ENCODE measurements at regions not wholly inside any gene's neighbourhood (a gene's known extent, or its start where the extent isn't known, plus 50 kb on each side); places are given as distances from the start of the nearest gene placed in this dataset.
A peak's percentile ranks its signal among the peaks of the same experiment; 100 is the strongest.
"Not testable (repeated sequence)": the region's sequence is repeated elsewhere in the genome, so short reads cannot be mapped to it uniquely, and the experiment has no call there.

DNA sequence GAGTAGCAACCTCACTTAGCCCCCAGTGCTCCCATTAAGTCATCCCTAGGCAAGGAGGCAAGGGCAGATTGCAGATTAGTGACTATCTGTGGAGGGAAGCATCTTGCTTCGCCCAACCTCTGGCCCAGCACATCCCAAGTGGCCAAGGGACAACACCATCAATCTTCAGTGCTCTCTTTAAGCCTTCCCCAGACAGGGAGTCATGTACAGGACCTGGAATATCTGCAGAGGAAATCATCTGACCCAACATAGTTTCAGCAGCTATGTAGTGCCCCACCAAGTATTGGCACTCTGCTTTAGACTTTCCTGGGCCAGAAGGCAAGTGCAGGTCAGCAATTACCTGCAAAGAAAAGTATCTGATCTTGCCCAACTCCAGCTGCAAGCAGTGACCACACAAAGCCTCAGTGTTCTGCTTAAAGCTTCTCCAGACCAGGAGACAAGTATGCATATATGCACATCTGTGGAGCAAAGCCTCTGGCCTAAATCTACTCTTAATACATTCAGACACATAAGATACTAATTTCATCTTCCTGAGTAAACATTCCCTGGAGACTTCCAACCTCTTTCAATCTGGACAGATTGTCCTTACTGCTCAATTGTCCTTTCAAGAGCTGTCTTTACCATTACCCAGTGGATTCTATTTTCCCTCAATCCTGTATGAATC, 224.8 kb upstream of the VLDLR start:
- DNase-seq, result no peak

DNA sequence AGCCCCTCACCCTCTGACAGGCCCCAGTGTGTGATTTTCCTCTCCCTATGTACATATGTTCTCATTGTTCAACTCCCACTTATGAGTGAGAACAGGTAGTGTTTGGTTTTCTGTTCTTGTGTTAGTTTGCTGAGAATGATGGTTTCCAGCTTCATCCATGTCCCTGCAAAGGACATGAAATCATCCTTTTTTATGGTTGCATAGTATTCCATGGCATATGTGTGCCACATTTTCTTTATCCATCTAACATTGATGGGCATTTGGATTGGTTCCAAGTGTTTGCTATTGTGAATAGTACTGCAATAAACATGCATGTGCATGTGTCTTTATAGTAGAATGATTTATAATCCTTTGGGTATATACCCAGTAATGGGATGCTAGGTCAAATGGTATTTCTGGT, 223.7 kb upstream of the VLDLR start:
- not testable (repeated sequence) for DNase-seq

- DNase-seq, result peak; percentile 54
Observed at GRCh38 chr9:2401746-2402145, 219.8 kb upstream of the VLDLR start.

DNA sequence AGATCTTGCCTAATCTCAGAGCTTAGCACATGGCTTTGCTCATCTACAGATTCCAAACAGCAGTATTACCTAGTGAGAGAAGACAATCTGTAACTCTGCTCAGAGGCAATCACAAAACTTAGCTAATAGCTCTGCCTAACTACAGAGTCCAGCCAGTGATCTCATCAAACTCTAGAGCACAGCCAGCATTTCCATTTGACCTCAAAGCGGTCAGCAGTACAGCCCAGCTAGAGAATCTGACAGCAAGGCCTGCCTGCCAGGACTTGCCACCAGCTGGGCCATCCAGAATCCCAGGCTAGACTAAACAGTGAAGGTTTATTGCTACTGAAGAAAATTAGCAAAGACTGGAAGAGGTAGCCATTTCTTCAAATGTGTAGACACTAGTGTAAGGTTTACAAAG, 217.9 kb upstream of the VLDLR start:
- DNase-seq, result no peak

DNA sequence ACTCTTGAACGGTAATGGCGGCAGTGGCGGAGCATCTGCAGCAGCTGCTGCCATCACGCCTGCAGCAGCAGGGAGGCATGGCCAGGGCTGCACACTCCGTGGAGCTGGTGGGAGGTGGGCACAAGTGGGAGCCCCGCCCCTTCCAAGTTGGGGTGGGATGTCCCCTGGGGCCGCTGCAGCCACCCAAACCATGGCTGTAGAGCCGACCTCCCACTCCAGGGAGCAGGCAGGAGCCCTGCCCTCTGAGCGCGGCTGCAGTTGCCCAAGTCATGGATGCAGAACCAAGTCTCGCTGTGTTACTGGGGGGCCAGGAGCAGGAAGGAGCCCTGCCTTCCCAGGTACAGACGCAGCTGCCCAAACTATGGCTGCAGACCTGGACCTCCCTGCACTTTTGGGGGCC, 215.3 kb upstream of the VLDLR start:
- no peak for DNase-seq

- no peak for DNase-seq
Observed at GRCh38 chr9:2407450-2407849, 214.1 kb upstream of the VLDLR start.

GRCh38 chr9:2411459-2412215, 209.9 kb upstream of the VLDLR start:
- DNase-seq, result peak; percentile 94

GRCh38 chr9:2413160-2413805, 208.3 kb upstream of the VLDLR start:
- no peak for DNase-seq

- peak; percentile 60 for DNase-seq
Observed at GRCh38 chr9:2414465-2414864, 207.1 kb upstream of the VLDLR start.

- no peak for DNase-seq
Observed at GRCh38 chr9:2415326-2415725, 206.3 kb upstream of the VLDLR start.

DNA sequence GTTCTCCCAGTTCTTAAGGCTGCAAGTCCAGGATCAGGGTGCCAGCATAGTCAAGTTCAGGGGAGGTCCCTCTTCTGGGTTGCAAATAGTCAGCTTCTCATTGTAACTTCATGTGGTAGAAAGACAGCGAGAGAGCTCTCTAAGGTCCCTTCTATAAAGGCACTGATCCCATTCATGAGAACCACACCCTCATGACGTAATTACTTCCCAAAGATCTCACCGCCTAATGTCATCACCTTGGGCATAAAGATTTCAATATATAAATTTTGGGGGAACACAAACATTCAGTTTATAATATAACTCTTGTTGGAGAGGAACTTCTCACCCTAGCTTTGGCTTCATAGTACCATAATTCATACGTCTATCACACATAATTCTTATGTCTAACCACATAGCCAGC, 203.9 kb upstream of the VLDLR start:
- no peak for DNase-seq

DNA sequence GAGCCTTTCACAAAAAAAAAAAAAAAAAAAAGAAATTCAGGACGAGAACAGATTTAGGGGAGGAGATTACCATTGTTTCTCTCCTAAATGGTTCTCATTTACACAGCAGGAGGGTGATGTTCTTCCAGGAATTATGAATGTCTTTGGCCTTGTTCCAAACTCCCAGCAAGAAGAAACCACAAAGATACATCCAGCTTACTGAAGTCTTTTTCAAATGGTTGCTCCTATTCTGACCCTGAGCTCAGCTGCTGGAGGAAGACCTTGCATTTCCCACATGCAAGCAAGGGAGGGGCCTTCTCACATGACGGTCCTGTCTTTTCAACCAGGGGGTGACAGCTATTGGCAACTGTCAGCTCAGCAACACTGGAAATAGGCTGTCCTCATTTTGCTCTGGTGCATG, 203.0 kb upstream of the VLDLR start:
- DNase-seq, result peak; percentile 83

DNA sequence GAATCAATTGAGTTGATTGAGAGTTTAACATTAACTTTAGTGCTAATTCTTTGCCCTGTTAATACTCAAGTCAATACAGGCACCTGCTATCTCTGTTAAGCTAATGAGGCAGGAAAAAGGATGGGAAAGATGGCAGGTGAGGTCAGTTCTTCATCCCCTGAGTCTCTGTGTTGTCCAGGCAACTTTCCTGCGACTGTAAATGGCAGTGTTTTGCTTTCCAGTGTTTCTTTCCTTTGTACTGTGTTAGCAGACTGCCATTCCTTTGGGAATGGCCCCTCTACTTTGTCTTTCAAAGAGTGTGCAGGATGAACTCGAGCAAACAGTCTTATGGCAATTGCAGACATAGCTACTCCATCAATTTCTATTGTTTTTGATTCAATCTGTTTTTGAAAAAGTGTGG, 202.2 kb upstream of the VLDLR start:
- no peak for DNase-seq

GRCh38 chr9:2420543-2420942, 201.0 kb upstream of the VLDLR start:
- DNase-seq, result no peak

DNA sequence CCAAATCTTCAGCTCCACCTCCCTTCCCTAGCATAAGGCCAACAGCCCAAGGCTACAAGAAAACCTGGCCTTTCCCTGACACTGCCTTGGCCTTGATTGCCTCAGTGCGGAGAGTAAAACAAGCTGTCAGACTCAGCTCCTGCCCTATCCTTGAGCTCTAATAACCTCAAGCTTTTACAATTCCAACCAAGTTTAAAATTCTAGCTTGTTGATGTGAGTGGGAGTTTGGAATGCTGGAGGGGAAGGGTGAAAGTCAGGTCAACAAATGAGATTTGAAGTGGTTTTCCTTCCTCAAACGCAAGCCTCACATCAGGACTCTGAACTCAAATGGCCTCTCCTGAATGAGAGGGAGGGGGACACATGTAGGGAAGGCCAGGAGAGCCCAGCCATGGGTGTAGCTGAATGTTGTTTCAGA, 197.0 kb upstream of the VLDLR start:
- DNase-seq, result no peak

- no peak for DNase-seq
Observed at GRCh38 chr9:2425676-2426075, 195.9 kb upstream of the VLDLR start.

DNA sequence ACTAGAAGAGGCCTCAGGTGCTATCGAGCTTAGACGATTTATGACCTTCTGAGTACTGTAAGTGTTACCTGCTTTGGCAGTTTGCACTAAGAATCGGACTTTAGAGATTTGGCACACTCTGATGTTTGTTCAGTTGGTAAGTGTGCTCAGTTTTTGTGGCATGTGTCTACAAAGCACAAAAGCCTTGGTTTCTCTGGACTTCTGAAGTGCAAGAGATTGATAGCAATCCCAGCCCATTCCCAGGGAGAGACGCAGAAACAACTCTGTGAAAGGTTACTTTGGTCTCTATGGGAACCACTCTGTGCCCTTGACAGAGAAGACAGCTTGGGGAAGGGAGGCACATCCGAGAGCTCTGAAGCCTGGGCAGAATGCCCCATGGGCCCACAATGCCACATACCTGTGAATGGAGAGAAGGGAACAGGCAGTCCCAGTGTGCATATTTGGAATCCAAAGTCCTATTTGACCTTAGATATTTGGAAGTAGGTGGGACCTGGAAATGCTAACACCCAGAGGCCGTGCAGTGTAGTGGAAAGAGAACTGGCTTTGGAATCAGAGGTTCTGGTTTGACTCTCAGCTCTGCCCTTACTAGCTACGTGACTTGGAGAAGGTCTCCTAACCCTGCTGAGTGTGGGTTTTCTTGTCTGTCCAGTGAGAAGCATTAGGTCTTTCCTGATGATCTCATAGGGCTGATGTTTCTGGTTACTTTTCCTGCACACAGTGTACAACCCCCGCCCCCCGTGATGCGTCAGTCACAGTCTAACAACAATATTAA, 194.3 kb upstream of the VLDLR start:
- DNase-seq, result peak; percentile 23

DNA sequence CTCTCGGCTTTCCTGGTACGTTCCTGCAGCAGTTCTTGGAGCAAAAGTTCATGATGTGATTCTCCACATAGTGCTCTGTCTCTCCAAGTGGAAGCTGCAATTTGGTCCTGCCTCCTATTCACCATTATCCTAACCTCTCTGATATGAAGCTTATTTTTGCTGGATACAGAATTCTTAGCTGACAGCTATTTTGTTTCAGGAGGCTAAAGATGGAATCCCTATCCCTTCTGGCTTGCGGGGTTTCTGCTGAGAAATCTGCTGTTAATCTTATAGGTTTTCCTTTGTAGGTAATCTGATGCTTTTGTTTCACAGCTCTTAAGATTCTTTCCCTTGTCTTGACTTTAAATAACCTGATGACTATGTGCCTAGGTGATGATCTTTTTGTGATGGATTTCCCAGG, 181.6 kb upstream of the VLDLR start:
- DNase-seq, result no peak

GRCh38 chr9:2443933-2444332, 177.7 kb upstream of the VLDLR start:
- not testable (repeated sequence) for DNase-seq

DNA sequence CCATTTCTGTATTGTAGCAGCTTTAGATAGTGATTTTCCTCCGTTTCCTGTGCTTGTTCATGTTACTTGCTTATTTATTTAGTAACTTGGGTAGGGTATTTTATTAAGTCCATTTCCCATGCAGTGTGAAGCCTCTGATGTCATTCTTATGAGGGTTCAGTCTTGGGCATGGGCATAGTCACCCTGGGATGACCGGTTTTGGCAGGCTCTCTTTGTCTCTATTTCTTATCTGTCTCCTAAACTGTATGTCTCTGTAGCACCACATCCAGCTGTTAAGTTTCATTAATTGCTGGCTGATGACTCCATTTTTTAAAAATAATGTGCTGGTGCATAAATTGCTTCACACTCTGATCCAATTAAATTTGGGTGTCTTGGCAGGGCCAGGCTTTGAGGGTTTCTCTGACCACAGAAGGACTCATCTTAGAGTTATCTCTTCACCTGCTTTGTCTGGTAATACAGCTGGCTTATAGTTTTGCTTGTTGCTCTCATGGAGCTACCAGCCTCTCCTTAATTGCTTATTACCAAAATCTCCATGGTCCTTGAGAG, 173.3 kb upstream of the VLDLR start:
- no peak for DNase-seq

- no peak for DNase-seq
Observed at GRCh38 chr9:2453106-2453505, 168.5 kb upstream of the VLDLR start.

GRCh38 chr9:2453701-2454100, 167.9 kb upstream of the VLDLR start:
- DNase-seq, result no peak

GRCh38 chr9:2459756-2460155, 161.8 kb upstream of the VLDLR start:
- DNase-seq, result no peak

Data from fibroblast of skin of back (primary cell).